Keratinocyte (primary cell): ENCODE measurements at regions not wholly inside any gene's neighbourhood (a gene's known extent, or its start where the extent isn't known, plus 50 kb on each side); places are given as distances from the start of the nearest gene placed in this dataset.

ENCODE experiments used
- DNase-seq: peaks from one replicate; pipeline ENCODE4 v3.0.0-alpha.2; 2011; ENCODE audit warnings: low read depth, missing footprints, low spot score
- FAIRE-seq: peaks from 2 replicates; lab custom pipeline; 2011; peaks lifted over from hg19 to GRCh38; lab: Jason Lieb, UNC
- H2AFZ ChIP-seq: 2 replicates; pipeline ENCODE4 v1.6.0; 2012; ENCODE audit warnings: low read length, control low read depth, inconsistent platforms; ENCODE audit not compliant: control insufficient read depth
- H3K27ac ChIP-seq: 2 replicates; pipeline ENCODE4 v1.5.1; 2011; ENCODE audit warnings: low read length; ENCODE audit not compliant: control insufficient read depth, insufficient read depth
- H3K27me3 ChIP-seq: 3 replicates; pipeline ENCODE4 v1.6.0; 2011; ENCODE audit warnings: low read length; ENCODE audit not compliant: control insufficient read depth, insufficient read depth; ENCODE audit errors: extremely low read depth
- H3K36me3 ChIP-seq, 2 experiments: 2 replicates in 1 of 2; 3 replicates in 1 of 2; pipeline ENCODE4 v1.5.1; 2011; ENCODE audit warnings: low read length in 2 of 2, mild to moderate bottlenecking in 1 of 2; ENCODE audit not compliant: control insufficient read depth in 2 of 2, insufficient read depth in 2 of 2; ENCODE audit errors: extremely low read depth in 1 of 2
- H3K4me1 ChIP-seq: 3 replicates; pipeline ENCODE4 v1.5.1; 2011; ENCODE audit warnings: low read length; ENCODE audit not compliant: control insufficient read depth, insufficient read depth; ENCODE audit errors: extremely low read depth
- H3K4me2 ChIP-seq: 3 replicates; pipeline ENCODE4 v1.6.0; 2011; ENCODE audit warnings: low read depth, low read length; ENCODE audit not compliant: control insufficient read depth, insufficient read depth; ENCODE audit errors: extremely low read depth
- H3K4me3 ChIP-seq, 3 experiments: fragments of 200-600 bp in 1 of 3; sonication (generic) in 1 of 3; 2 replicates in 2 of 3; 3 replicates in 1 of 3; pipeline ENCODE4 v1.5.1; 2011 to 2016; ENCODE audit warnings: low read length in 3 of 3, mild to moderate bottlenecking in 3 of 3, control low read depth in 2 of 3, inconsistent platforms in 1 of 3, low read depth in 1 of 3, mixed read lengths in 1 of 3, mixed run types in 1 of 3, moderate library complexity in 1 of 3; ENCODE audit not compliant: control insufficient read depth in 2 of 3, insufficient read depth in 2 of 3; ENCODE audit errors: extremely low read depth in 1 of 3
- H3K79me2 ChIP-seq: 2 replicates; pipeline ENCODE4 v1.6.0; 2012; ENCODE audit warnings: low read length; ENCODE audit not compliant: control insufficient read depth, insufficient read depth
- H3K9ac ChIP-seq: 3 replicates; pipeline ENCODE4 v1.6.0; 2011; ENCODE audit warnings: low read length; ENCODE audit not compliant: control insufficient read depth, insufficient read depth; ENCODE audit errors: extremely low read depth
- H3K9me1 ChIP-seq: 3 replicates; pipeline ENCODE4 v1.6.0; 2011; ENCODE audit warnings: low read length; ENCODE audit not compliant: control insufficient read depth, insufficient read depth; ENCODE audit errors: extremely low read depth
- H3K9me3 ChIP-seq: 2 replicates; pipeline ENCODE4 v1.5.1; 2012; ENCODE audit warnings: low read depth, low read length; ENCODE audit not compliant: control insufficient read depth
- H4K20me1 ChIP-seq: 3 replicates; pipeline ENCODE4 v1.6.0; 2011; ENCODE audit warnings: low read length; ENCODE audit not compliant: control insufficient read depth, insufficient read depth; ENCODE audit errors: extremely low read depth
- CTCF ChIP-seq, 3 experiments: IDR thresholded peaks in 1 of 3; conservative IDR thresholded peaks in 1 of 3; optimal IDR thresholded peaks in 1 of 3; 2 replicates in 2 of 3; 3 replicates in 1 of 3; pipeline versions ENCODE3 to v1.5.1; 2011; ENCODE audit warnings: low read length in 3 of 3, mild to moderate bottlenecking in 3 of 3, moderate library complexity in 2 of 3, control low read depth in 1 of 3, inconsistent platforms in 1 of 3; ENCODE audit not compliant: insufficient read depth in 2 of 3; ENCODE audit errors: extremely low read depth in 1 of 3
- EZH2 ChIP-seq: IDR thresholded peaks from one replicate; pipeline ENCODE4 v1.6.1; 2012; ENCODE audit warnings: inconsistent platforms, mild to moderate bottlenecking, low read length, moderate library complexity
- dilution Hi-C: fragments of 300-500 bp; cut with MboI; formaldehyde crosslinking; loops from one replicate; pipeline ENCODE4 v1.7.0; 2020; ENCODE audit warnings: low sequenced_read_pairs; ENCODE audit not compliant: extremely low pct_ligation_motif_present

GRCh38 chr3:98697225-98697624 lies 65.9 kb upstream of the ST3GAL6 start:
- Histone ChIP-seq H2AFZ (no peak overlapping the region), H3K9me1 (no peaks in the 10 kb centered on the region), H3K4me1 (peaks cover 16% of the 10 kb centered on the region), H3K36me3 (no peaks in the 10 kb centered on the region), H4K20me1 (no peaks in the 10 kb centered on the region), H3K27ac (no peak overlapping the region), H3K79me2 (no peaks in the 10 kb centered on the region), H3K9ac (no peak overlapping the region), H3K27me3 (no peaks in the 10 kb centered on the region), H3K9me3 (no peaks in the 10 kb centered on the region), H3K4me3 (no peak overlapping the region), H3K4me2 (no peak overlapping the region)
- TF ChIP-seq CTCF (optimal IDR thresholded peaks at IDR 0.05 in 1 of 3, IDR thresholded peaks at IDR 0.05 in 1 of 3, conservative IDR thresholded peaks at IDR 0.05 in 1 of 3; ENCODE audit: extremely low read depth in 1 of 3, insufficient read depth in 2 of 3, low read length in 3 of 3), result no peak
- TF ChIP-seq EZH2, result no peak
- no peak for DNase-seq
- dilution Hi-C loops, result no loop called here
- no peak for FAIRE-seq

GRCh38 chr3:98699132-98699531 lies 64.0 kb upstream of the ST3GAL6 start:
- Histone ChIP-seq H3K4me1 (peaks cover 19% of the 10 kb centered on the region), H3K27ac (no peak overlapping the region), H3K9me3 (no peaks in the 10 kb centered on the region), H3K79me2 (no peaks in the 10 kb centered on the region), H3K4me3 (no peak overlapping the region), H3K4me2 (no peak overlapping the region), H3K9me1 (no peaks in the 10 kb centered on the region), H2AFZ (no peak overlapping the region), H4K20me1 (no peaks in the 10 kb centered on the region), H3K9ac (no peak overlapping the region), H3K36me3 (no peaks in the 10 kb centered on the region), H3K27me3 (no peaks in the 10 kb centered on the region)
- DNase-seq (peak; percentile 40), FAIRE-seq (peak; percentile 76)
- TF ChIP-seq CTCF (optimal IDR thresholded peaks at IDR 0.05 in 1 of 3, IDR thresholded peaks at IDR 0.05 in 1 of 3, conservative IDR thresholded peaks at IDR 0.05 in 1 of 3; ENCODE audit: extremely low read depth in 1 of 3, insufficient read depth in 2 of 3, low read length in 3 of 3), result no peak
- TF ChIP-seq EZH2, result no peak
- dilution Hi-C loops, result no loop called here
